ACHN (cell line): ENCODE measurements at regions not wholly inside any gene's neighbourhood (a gene's known extent, or its start where the extent isn't known, plus 50 kb on each side); places are given as distances from the start of the nearest gene placed in this dataset.

Source experiments
- DNase-seq: peaks from one replicate; pipeline ENCODE4 v3.0.0-alpha.2; 2015
- in situ Hi-C: cut with HindIII; loops from 2 replicates; pipeline ENCODE4 v1.10.0; 2017; ENCODE audit warnings: low sequenced_read_pairs, low pct_ligation_motif_present, low pct_unique_long_range_greater_than_20kb

DNA sequence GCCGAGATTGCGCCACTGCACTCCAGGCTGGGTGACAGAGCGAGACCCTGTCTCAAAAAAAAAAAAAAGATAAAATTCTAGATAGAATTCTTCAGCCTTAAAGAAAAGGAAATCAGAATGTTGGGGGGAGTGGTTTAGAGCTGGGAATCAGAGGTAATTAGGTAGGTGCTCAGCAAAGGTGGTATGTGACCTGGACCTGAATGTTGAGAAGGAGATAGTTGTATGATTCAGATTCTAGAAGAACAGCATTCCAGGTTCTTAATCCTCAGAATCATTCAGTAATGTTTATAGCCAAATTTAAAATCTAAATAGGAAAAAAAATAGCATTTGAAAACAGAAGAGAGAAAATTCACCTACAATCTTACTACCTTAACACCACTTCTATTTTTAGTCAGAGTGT lies 71.3 kb upstream of the UBE2E1 start:
- DNase-seq, result no peak
- in situ Hi-C loops, result no loop called here

DNA sequence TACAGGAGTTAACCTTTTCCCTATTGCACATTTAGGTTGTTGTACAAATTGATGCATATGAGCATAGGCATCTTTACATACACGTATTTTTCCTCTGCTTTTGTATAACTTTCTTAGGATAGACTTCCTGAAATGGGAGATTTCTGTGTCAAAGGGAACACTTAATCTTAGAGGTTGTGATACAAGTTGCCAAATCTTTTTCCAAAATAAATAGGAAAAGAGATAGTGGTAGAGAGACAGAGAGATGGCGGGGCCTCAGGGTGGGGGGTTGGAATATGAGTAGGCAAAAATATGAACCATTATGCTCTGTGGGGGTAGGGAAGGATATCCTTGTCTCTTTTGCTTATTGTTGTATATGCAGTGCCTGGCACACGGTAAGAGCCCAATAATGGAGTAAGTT lies 70.7 kb upstream of the UBE2E1 start:
- in situ Hi-C loops, result no loop called here

DNA sequence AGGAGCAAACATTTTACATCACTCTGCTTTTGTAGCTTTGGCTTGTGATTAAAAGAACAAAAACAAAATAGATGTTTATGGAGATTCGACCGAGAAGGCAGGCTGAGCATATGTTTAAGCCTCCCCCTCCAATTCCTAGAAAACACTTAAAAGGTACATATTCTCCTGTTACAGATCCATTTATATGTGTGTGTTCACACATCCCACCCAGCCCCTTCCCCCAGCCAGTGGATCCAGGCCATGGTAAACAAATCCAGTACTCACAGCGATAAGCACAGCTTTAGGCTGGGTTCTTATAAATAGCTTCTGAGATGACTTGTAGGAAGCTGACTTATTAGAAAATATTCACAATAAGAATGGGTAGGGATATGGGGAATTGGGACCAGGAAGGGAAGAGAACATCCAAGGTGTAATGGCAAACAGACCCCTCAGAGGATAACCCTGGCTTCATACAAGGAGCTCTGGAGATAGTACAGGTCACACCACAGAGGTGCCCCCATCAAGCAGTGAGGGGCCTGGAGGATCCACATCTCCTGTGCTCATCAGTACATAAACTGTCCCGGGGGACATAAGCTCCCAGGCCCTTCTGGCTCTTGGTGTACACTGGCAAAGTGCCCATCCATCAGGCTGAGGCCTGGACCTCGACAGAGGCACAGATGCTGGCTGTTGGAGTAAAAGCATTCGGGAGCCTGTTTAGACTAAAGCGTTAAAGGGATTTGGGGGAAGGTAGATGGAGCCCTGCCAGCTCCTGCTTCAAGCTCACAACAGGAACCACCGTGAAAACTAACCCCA lies 70.0 kb upstream of the UBE2E1 start:
- DNase-seq, result no peak
- in situ Hi-C loops, result no loop called here

More for the DNA sequence above, 70.7 kb upstream of the UBE2E1 start:
- no peak for DNase-seq

DNA sequence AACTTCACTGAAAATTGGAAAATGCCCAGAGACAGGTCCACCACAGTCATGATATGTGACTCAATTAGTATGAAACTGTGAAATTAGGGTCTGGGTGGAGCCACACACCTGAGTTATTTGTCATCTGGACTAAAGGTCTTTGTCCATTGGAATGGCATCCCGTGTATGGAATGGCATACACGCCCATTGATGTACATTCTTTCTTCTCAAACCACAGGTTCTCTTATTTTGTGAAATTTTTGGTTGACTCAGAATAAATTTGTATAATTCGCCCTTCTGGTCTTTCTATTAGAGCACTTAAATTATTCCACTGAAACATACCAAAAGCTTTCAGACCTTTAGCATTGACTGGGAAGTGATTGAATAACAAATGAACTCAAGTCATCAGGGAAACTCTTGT lies 66.8 kb upstream of the UBE2E1 start:
- in situ Hi-C loops, result no loop called here

DNA sequence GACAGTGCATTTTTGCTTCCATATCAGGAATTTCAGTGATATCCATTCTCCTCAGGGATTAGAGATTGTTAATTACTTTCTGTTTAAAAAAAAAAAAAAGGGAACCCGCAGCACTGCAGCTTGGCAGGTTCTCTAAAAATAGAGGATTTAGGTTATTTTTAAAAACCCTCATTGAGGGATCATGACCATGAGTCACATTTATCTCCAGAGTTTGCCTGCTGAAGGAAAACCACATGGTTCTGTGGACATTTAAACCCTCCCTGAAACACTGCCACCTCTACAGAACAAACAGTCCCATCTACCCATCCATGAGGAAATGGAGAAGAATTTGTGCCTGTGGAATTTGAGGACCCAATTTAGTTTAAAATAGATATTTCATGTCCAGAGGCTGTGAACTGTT lies 66.2 kb upstream of the UBE2E1 start:
- DNase-seq, result no peak

More for the DNA sequence above, 66.8 kb upstream of the UBE2E1 start:
- no peak for DNase-seq

DNA sequence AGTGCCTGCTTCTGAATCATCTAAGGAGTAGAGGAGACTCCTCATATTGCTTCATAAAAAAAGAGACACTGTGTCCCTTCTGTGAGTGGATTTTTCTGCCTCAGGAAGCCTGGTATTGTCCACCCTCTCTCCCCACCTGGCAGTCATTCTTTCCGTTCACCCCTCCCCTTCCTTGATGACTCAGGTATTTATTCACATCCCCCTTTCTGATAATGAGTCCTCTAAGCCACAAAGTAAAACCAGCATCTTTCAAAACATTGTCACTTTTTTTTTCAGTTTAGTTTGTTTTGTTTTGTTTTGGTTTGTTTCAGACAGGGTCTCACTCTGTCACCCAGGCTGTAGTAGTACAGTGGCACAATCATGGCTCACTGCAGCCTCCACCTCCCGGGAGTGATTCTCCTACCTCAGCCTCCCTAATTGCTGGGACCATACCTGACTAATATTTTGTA lies 65.2 kb upstream of the UBE2E1 start:
- no peak for DNase-seq
- in situ Hi-C loops, result no loop called here

More for the DNA sequence above, 66.2 kb upstream of the UBE2E1 start:
- in situ Hi-C loops, result no loop called here

DNA sequence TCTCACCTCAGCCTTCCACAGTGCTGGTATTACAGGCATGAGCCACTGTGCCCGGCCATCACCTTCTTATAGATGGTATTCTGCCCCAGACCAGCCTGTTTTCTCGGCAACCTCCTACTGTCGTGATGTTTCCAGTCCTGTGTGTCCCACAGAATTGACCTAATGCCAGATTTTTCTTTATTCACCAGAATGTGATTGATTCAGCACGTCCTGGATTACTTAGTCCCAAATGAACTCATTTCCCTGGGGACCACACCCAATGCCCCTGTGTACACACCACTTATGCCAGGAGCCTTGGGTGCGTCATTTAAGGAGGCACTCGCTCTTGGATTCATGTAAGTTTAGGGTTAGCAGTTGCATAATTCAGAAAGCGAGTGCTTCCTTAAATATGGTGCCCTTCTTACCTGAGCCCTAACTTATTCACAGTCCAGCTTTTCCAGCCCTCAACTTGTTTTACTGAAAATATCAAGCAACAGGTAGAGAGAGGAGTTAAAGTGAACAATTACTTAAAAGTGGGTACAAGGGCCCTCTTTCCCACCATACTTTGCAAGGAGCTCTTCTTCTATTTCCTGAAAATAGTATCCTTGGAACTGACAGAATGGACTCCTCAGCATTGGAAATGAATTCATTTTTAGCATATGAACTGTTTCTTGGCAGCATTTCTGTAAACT lies 64.6 kb upstream of the UBE2E1 start:
- no peak for DNase-seq
- in situ Hi-C loops, result no loop called here

DNA sequence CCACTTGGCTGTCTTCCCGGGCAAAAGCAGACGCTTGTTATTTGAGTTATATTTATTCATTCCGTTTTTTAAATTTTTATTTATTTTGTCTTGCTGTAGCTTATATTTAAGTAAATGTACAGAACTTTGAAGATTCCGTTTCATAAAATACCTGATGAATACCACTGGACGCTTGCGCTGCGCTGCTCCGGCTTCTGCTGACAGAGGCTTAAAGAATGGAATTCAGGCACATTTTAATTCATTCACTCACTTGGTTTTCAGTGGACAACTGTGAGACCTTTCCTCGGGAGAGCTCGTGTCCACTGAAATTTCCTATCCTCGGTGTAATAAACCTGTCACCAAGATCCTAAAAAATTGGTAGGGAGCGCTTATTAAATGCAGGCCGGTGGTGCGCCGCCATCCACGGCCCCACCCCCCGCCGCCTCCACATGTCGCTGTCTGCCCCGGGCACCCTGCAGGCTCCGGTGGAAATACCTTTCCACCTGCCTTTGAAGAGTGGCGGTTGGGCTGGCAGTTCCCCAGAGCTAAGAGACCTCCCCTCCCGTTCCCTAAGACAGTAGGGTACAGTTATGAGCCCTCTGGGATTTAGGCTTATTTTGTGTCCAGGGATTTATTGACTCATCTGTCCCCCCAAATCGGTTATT lies 62.5 kb upstream of the UBE2E1 start:
- no peak for DNase-seq
- in situ Hi-C loops, result no loop called here

DNA sequence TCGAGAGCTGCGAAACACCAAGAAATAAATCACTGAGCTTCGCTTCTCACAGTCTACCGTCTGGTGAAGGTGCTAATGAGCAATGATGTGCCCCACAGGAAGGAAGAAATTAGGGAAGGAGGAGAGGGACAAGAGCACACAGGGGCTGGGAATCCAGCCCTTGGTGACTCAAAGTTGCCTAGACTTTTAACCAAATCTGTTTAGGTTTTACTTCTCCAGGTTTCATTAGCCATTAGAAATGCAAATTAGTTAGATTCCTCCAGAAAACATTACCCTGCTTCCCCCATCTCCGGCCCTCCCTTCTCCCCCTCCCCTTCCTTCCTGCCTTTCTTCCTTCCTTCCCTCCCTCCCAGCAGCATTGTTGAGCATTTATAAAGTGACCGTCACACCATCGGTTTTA lies 59.3 kb upstream of the UBE2E1 start:
- DNase-seq, result no peak
- in situ Hi-C loops, result no loop called here

DNA sequence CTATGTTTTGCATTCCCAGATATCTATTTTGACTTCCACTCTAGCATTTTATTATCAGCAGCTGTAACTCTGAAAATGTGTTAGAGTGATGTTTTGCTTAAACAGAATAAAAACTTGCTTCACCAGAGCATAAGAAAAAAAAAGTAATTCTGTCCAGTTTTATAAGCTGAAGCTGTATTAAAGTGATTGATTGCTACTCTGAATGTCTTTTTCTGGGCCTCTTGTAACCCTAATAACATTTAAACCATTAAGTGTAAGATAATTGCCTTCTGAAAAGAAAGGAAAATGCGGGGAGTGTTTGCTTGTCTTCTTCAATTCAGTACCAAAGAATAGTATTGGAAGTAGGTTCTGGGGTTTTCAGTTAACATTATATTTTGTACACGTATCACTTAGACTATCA lies 57.9 kb upstream of the UBE2E1 start:
- in situ Hi-C loops, result no loop called here
- DNase-seq, result no peak

DNA sequence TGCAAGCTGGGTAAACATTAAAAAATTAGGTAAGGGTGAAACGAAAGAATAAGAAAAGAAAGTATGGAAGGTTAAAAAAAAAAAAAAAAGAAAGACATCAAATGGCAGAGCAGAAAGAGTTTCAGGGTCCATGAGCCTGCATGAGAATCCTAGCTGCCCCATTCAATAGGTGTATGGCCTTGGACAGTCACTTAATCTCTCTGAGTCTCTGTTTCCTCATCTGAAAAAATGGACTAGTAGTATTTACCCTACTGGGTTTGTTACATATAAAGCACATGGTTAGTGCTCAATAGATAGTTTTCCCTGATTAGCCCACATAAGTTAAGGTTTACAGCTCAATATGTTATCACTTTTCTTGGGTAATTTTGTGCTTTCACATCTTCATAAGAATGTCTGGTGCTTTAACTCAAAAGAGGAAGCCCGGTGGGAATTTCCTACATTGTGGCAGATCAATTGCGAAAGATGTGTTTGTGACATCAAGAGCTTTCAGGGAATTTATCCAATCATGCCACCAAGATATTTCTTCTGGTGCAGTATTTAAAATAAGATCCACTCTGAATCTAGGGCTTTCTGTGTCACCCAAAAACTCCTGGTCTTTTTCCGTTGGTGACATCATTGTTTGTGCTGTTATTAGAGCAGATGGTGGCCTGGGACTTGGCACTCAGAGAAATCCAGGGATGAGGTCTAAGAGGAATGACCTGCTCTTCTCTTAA lies 57.2 kb upstream of the UBE2E1 start:
- in situ Hi-C loops, result no loop called here

DNA sequence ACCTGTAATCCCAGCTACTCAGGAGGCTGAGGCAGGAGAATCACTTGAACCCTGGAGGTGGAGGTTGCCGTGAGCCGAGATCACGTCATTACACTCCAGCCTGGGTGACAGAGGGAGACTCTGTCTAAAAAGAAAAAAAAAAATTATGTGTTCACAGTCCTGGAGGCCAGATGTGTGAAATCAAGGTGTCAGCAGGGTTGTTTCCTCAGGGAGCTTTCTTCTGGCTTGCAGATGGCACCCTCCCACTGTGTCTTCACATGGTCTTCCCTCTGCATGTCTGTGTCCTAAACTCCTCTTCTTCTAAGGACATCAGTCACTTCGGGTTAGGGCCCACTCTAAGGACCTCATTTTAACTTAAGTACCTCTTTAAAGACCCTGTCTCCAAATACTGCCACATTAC lies 56.1 kb upstream of the UBE2E1 start:
- DNase-seq, result no peak
- in situ Hi-C loops, result no loop called here

More for the DNA sequence above, 57.2 kb upstream of the UBE2E1 start:
- no peak for DNase-seq

DNA sequence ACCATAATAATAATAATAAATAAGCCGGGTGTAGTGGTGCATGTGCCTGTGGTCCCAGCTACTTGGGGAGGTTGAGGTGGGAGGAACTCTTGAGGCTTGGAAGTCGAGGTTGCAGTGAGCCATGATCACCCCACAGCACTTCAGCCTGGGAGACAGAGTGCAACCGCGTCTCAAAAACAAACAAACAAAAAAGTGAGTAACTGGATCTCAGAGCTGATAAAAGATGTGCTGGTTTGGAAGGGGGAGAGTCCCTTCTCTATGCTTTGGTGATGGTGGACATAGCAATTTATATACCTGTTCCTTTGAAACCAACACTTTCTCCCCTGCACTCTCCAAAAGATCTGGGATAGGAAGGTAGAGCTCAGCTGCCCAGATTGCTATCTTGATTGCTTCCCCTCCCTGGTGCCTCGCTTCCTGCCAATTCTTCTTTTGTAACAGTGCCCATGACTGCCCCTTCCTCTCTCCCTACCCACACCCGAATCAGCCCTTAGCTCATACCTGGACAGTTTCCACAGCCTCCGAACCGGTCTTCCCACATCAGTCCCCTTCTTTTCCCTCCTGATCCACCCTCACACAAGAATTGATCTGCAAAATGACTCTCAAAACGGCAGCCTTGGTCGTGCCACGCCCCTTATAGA lies 55.1 kb upstream of the UBE2E1 start:
- no peak for DNase-seq
- in situ Hi-C loops, result no loop called here

DNA sequence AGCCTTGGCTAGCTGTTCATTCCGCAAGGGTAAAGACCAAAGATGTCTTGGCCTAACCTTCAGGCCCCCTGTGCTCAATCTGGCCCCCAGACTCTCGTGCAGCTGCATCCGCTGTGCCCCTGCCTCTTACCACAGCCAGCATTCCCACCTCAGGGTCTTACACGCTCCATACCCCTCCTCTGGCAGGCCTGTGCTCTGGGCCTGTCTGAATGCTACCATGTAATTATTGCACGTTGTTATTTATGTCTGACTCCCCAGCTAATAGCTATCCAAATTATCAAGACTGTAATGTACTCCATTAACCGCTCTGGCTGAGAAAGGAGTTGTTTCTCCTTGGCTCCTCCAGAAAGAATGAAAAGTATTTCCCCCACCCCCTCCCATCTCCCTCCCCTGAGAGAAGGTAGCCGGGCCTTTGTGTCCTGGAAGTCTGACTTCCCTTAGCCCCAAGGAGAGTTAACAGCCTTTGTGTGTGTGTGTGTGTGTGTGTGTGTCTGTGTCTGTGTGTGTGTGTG lies 54.5 kb upstream of the UBE2E1 start:
- in situ Hi-C loops, result no loop called here

DNA sequence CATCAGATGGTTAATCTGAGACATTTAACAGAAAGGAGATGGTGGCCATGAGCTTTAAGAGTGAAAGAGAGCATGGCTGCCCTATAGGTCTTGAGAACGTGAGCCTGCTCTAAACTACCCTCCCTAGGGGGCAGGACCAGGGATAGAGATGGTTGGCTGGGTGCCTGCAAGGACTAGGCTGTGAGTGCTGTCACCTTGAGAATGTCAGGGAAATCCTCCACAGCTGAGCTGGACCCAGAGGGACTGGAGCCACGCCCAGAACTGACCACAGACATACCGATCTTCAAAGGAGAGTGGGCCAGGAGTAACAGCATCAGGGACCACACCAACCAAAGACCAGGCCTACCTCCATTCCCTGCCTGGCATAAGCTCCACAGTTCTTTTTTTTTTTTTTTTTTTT lies 53.6 kb upstream of the UBE2E1 start:
- DNase-seq, result no peak
- in situ Hi-C loops, result no loop called here

More for the DNA sequence above, 54.5 kb upstream of the UBE2E1 start:
- no peak for DNase-seq

DNA sequence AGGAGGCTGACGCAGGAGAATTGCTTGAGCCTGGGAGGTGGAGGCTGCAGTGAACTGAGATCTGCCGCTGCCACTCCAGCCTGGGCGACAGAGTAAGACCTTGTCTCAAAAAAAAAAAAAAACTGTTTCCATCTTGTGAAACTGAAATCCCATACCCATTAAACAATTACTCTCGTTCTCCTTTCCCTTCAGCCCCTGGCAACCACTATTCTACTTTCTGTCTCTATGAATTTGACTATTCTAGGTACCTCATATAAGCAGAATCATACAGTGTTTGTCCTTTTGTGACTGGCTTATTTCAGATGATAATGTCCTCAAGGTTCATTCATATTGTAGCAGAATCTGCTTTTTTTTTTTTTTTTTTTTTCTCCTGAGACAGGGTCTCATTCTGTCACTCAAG lies 51.5 kb upstream of the UBE2E1 start:
- in situ Hi-C loops, result no loop called here
- no peak for DNase-seq
